Osteoblast (primary cell): ENCODE measurements at regions not wholly inside any gene's neighbourhood (a gene's known extent, or its start where the extent isn't known, plus 50 kb on each side); places are given as distances from the start of the nearest gene placed in this dataset.

Source experiments
- DNase-seq: peaks from one replicate; pipeline ENCODE4 v3.0.0; 2011; ENCODE audit warnings: low spot score, mixed read lengths; ENCODE audit not compliant: insufficient read length; ENCODE audit errors: missing footprints
- H2AFZ ChIP-seq: 2 replicates; pipeline ENCODE4 v1.6.0; 2011; ENCODE audit warnings: mild to moderate bottlenecking, low read length
- H3K27ac ChIP-seq: 2 replicates; pipeline ENCODE4 v1.5.1; 2011; ENCODE audit warnings: mild to moderate bottlenecking, low read depth, low read length, moderate library complexity
- H3K27me3 ChIP-seq: 2 replicates; pipeline ENCODE4 v1.6.0; 2012; ENCODE audit warnings: mild to moderate bottlenecking, control low read depth, inconsistent platforms, low read length, moderate library complexity; ENCODE audit not compliant: insufficient read depth
- H3K36me3 ChIP-seq: 2 replicates; pipeline ENCODE4 v1.5.1; 2011; ENCODE audit warnings: mild to moderate bottlenecking, low read length, control low read depth, moderate library complexity; ENCODE audit not compliant: insufficient read depth
- H3K4me1 ChIP-seq: 2 replicates; pipeline ENCODE4 v1.5.1; 2011; ENCODE audit warnings: mild to moderate bottlenecking, low read length, control low read depth, moderate library complexity; ENCODE audit not compliant: insufficient read depth
- H3K4me2 ChIP-seq: 2 replicates; pipeline ENCODE4 v1.6.0; 2011; ENCODE audit warnings: mild to moderate bottlenecking, low read length; ENCODE audit not compliant: insufficient read depth
- H3K4me3 ChIP-seq: fragments of 200-600 bp; sonication (generic); 3 replicates; pipeline ENCODE4 v1.5.1; 2012; ENCODE audit warnings: mild to moderate bottlenecking, low read length, inconsistent platforms; ENCODE audit not compliant: insufficient read depth
- H3K79me2 ChIP-seq: 2 replicates; pipeline ENCODE4 v1.6.0; 2012; ENCODE audit warnings: mild to moderate bottlenecking, low read length, control low read depth, inconsistent platforms; ENCODE audit not compliant: insufficient read depth
- H3K9me3 ChIP-seq: 2 replicates; pipeline ENCODE4 v1.5.1; 2011; ENCODE audit warnings: low read depth, low read length, control low read depth
- H4K20me1 ChIP-seq: 2 replicates; pipeline ENCODE4 v1.6.0; 2012; ENCODE audit warnings: mild to moderate bottlenecking, low read length, control low read depth; ENCODE audit not compliant: insufficient read depth
- CTCF ChIP-seq: IDR thresholded peaks from 2 replicates; pipeline ENCODE4 v1.5.1; 2011; ENCODE audit warnings: mild to moderate bottlenecking, low read depth, low read length, moderate library complexity; ENCODE audit errors: extremely low read depth

- DNase-seq: no peak
- Histone ChIP-seq H3K4me3 (no peak overlapping the region), H3K4me1 (no peaks in the 10 kb centered on the region), H3K79me2 (no peaks in the 10 kb centered on the region), H4K20me1 (no peaks in the 10 kb centered on the region), H3K27me3 (no peaks in the 10 kb centered on the region), H2AFZ (no peak overlapping the region), H3K9me3 (no peaks in the 10 kb centered on the region), H3K36me3 (no peaks in the 10 kb centered on the region), H3K27ac (no peak overlapping the region), H3K4me2 (no peak overlapping the region)
- TF ChIP-seq CTCF: no peak
These were observed 57.9 kb downstream of the FANCF start for GRCh38 chr11:22567759-22568158.

- H2AFZ ChIP-seq: no peak overlapping the region
- no peak for TF ChIP-seq CTCF
- no peak overlapping the region for H3K4me3 ChIP-seq
- no peaks in the 10 kb centered on the region for H3K9me3 ChIP-seq
- H3K4me2 ChIP-seq: no peak overlapping the region
- H3K36me3 ChIP-seq: no peaks in the 10 kb centered on the region
- no peak for DNase-seq
- no peak overlapping the region for H3K27ac ChIP-seq
- no peaks in the 10 kb centered on the region for H3K4me1 ChIP-seq
- H3K79me2 ChIP-seq: no peaks in the 10 kb centered on the region
- no peaks in the 10 kb centered on the region for H3K27me3 ChIP-seq
- H4K20me1 ChIP-seq: no peaks in the 10 kb centered on the region
These were observed 59.3 kb downstream of the FANCF start for GRCh38 chr11:22566293-22566692.

- Histone ChIP-seq H3K27ac (no peak overlapping the region), H3K4me1 (no peaks in the 10 kb centered on the region)
- no peak for TF ChIP-seq CTCF
These were observed 64.3 kb downstream of the FANCF start for GRCh38 chr11:22561283-22561682.

GRCh38 chr11:22559416-22559815 is 66.2 kb downstream of the FANCF start:
- Histone ChIP-seq H3K4me3 (no peak overlapping the region), H3K27me3 (no peaks in the 10 kb centered on the region), H3K79me2 (no peaks in the 10 kb centered on the region), H3K36me3 (no peaks in the 10 kb centered on the region), H3K27ac (no peak overlapping the region), H4K20me1 (no peaks in the 10 kb centered on the region), H3K9me3 (no peaks in the 10 kb centered on the region), H3K4me2 (no peak overlapping the region), H3K4me1 (no peaks in the 10 kb centered on the region), H2AFZ (no peak overlapping the region)
- DNase-seq: no peak
- TF ChIP-seq CTCF: no peak

More at GRCh38 chr11:22561283-22561682, 64.3 kb downstream of the FANCF start:
- no peaks in the 10 kb centered on the region for H3K79me2 ChIP-seq
- H2AFZ ChIP-seq: no peak overlapping the region
- DNase-seq: no peak
- no peaks in the 10 kb centered on the region for H4K20me1 ChIP-seq
- no peaks in the 10 kb centered on the region for H3K27me3 ChIP-seq
- H3K9me3 ChIP-seq: no peaks in the 10 kb centered on the region
- H3K36me3 ChIP-seq: no peaks in the 10 kb centered on the region
- H3K4me2 ChIP-seq: no peak overlapping the region
- H3K4me3 ChIP-seq: no peak overlapping the region
